HepG2 (cell line): ENCODE measurements at regions not wholly inside any gene's neighbourhood (a gene's known extent, or its start where the extent isn't known, plus 50 kb on each side); places are given as distances from the start of the nearest gene placed in this dataset.

ENCODE experiments used
- ATAC-seq: fragments of 200-7000 bp; cut with Tn5 transposase; 3 replicates; pipeline ENCODE4 v1.9.1; 2020; ENCODE audit warnings: mild to moderate bottlenecking, moderate library complexity
- BruUV-seq: library from RNA; stranded (reverse); fragments of 400-500 nt; replicated peaks from 2 replicates; lab custom pipeline; 2021; lab: Mats Ljungman, UMichigan
- CTCF ChIA-PET: fragments of 300-600 bp; formaldehyde crosslinking; extraction: SDS; loops from one replicate; lab custom pipeline; 2021; ENCODE audit warnings: low total read pairs, inconsistent platforms, low intra/inter-chr PET ratio; lab: Yijun Ruan, JAX
- POLR2A ChIA-PET: fragments of 350-600 bp; sonication (Branson Sonifier 250); formaldehyde crosslinking; loops from one replicate; lab custom pipeline; 2020; ENCODE audit warnings: antibody characterized with exemption, inconsistent platforms; lab: Yijun Ruan, JAX
- DNase-seq: peaks from one replicate; pipeline ENCODE4 v3.0.0-alpha.2; 2015; ENCODE audit warnings: low spot score
- FAIRE-seq: peaks from 3 replicates; lab custom pipeline; 2011; peaks lifted over from hg19 to GRCh38; lab: Jason Lieb, UNC
- H2AFZ ChIP-seq: one replicate; pipeline ENCODE4 v1.6.1; 2011; ENCODE audit warnings: low read length, inconsistent platforms
- H3K27ac ChIP-seq: fragments of 300-600 bp; 3 replicates; pipeline ENCODE4 v1.8.0; 2011; ENCODE audit warnings: mixed run types, mild to moderate bottlenecking, mixed read lengths, low read length, inconsistent platforms; ENCODE audit not compliant: insufficient read depth; ENCODE audit errors: extremely low read length
- H3K27me3 ChIP-seq, 2 experiments: fragments of 200-600 bp in 1 of 2; 2 replicates in 1 of 2; 3 replicates in 1 of 2; pipeline versions ENCODE4 v1.6.0 to v1.8.0; 2011; ENCODE audit warnings: low read length in 2 of 2, mild to moderate bottlenecking in 2 of 2, moderate library complexity in 2 of 2, inconsistent platforms in 1 of 2; ENCODE audit not compliant: insufficient read depth in 2 of 2, control insufficient read depth in 1 of 2
- H3K36me3 ChIP-seq, 2 experiments: fragments of 200-600 bp in 1 of 2; replicated peaks in 1 of 2; 2 replicates in 1 of 2; 3 replicates in 1 of 2; pipeline versions ENCODE4 v1.5.1 to v1.8.0; 2011; ENCODE audit warnings: low read length in 2 of 2, inconsistent platforms in 1 of 2; ENCODE audit not compliant: insufficient read depth in 2 of 2, control insufficient read depth in 1 of 2
- H3K4me1 ChIP-seq: 2 replicates; pipeline ENCODE4 v1.5.1; 2012; ENCODE audit warnings: low read length, inconsistent platforms; ENCODE audit not compliant: insufficient read depth
- H3K4me2 ChIP-seq: 2 replicates; pipeline ENCODE4 v1.6.0; 2011; ENCODE audit warnings: low read depth, low read length, inconsistent platforms
- H3K4me3 ChIP-seq, 3 experiments: fragments of 200-600 bp in 1 of 3; sonication (generic), shearing (Covaris generic) in 1 of 3; replicated peaks in 1 of 3; 2 replicates each; pipeline ENCODE4 v1.5.1; 2011 to 2016; ENCODE audit warnings: low read length in 3 of 3, inconsistent platforms in 2 of 3, low read depth in 2 of 3, mild to moderate bottlenecking in 2 of 3, control low read depth in 1 of 3, mixed read lengths in 1 of 3; ENCODE audit not compliant: insufficient read depth in 1 of 3
- H3K79me2 ChIP-seq: one replicate; pipeline ENCODE4 v1.6.1; 2011; ENCODE audit warnings: low read length, inconsistent platforms; ENCODE audit not compliant: insufficient read depth
- H3K9ac ChIP-seq: 2 replicates; pipeline ENCODE4 v1.6.0; 2011; ENCODE audit warnings: mild to moderate bottlenecking, low read depth, low read length, inconsistent platforms; ENCODE audit not compliant: insufficient read depth
- H3K9me3 ChIP-seq: 2 replicates; pipeline ENCODE4 v1.5.1; 2012; ENCODE audit warnings: mild to moderate bottlenecking, low read length
- H4K20me1 ChIP-seq: 2 replicates; pipeline ENCODE4 v1.6.0; 2011; ENCODE audit warnings: inconsistent platforms, mild to moderate bottlenecking, low read length, moderate library complexity; ENCODE audit not compliant: insufficient read depth
- CBX5 ChIP-seq: sonication (generic); formaldehyde crosslinking; IDR thresholded peaks from 2 replicates; pipeline ENCODE4 v1.4.0; 2020; ENCODE audit warnings: missing genetic modification reagents, borderline replicate concordance
- MTA1 ChIP-seq: sonication (generic); formaldehyde crosslinking; IDR thresholded peaks from 2 replicates; pipeline ENCODE4 v1.4.0; 2020; ENCODE audit warnings: missing genetic modification reagents, mild to moderate bottlenecking, borderline replicate concordance
- NFIC ChIP-seq: IDR thresholded peaks from 2 replicates; pipeline ENCODE4 v1.6.1; 2012; ENCODE audit warnings: mild to moderate bottlenecking, low read length, inconsistent platforms
- ZNF296 ChIP-seq: sonication (generic); formaldehyde crosslinking; conservative IDR thresholded peaks from 2 replicates; pipeline ENCODE4 v1.5.0; 2020; ENCODE audit warnings: mild to moderate bottlenecking, missing genetic modification reagents
- ZNF644 ChIP-seq: IDR thresholded peaks from 2 replicates; pipeline ENCODE4 v1.6.1; 2016; ENCODE audit warnings: low read depth
- WGBS: methylation state at CpG from one replicate; pipeline ENCODE4 v1.1.6; 2017; ENCODE audit warnings: low lambda C conversion rate; 5-methylcytosine and 5-hydroxymethylcytosine counted together
- in situ Hi-C: cut with HindIII; loops from 2 replicates; pipeline ENCODE4 v1.10.0; 2017; ENCODE audit warnings: low pct_unique_long_range_greater_than_20kb; ENCODE audit not compliant: extremely low pct_ligation_motif_present
- intact Hi-C: fragments of 100-400 bp; cut with micrococcal nuclease; formaldehyde crosslinking; loops from one replicate; pipeline ENCODE4 v1.10.0; 2022; ENCODE audit not compliant: unreplicated experiment

DNA sequence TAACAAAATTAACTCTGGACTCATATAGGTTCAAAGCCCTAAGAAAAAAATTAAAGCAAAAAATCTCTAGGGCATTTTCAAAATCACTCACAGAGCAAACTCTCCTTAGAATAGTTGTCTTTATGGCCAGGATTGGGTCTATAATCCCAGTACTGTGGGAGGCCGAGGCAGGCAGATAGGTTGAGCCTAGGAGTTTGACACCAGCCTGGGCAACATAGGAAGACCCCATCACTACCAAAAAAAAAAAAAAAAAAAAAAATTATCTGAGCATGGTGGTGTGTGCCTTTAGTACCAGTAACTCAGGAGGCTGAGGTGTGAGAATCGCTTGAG lies 378.1 kb upstream of the TGFBR2 start:
- H4K20me1 ChIP-seq: no peaks in the 10 kb centered on the region
- H3K4me2 ChIP-seq: no peak overlapping the region
- H3K79me2 ChIP-seq: no peaks in the 10 kb centered on the region
- no peaks in the 10 kb centered on the region for H3K27me3 ChIP-seq
- no TSS peak for BruUV-seq
- in situ Hi-C loops (no loop called here), intact Hi-C loops (loop anchor here (2.0 kb wide), 1 partner anchor 31 kb away; no protein-coding TSS in a partner anchor)
- FAIRE-seq: no peak
- DNase-seq: no peak
- 94% methylated on average over 2 of the region's 2 CpGs for WGBS
- peak overlapping the region; percentile 55 for H3K27ac ChIP-seq
- H3K9ac ChIP-seq: no peak overlapping the region
- ATAC-seq: no peak
- TF ChIP-seq NFIC (0 out of 2 replicates have a peak, but pooled peaks have one; percentile 5), CBX5 (CRISPR knock-in tag) (no peak), ZNF296 (CRISPR knock-in tag) (no peak)
- TF ChIP-seq, all 625 proteins: peak for 1
- ChIA-PET CTCF (no interaction called here), POLR2A (interaction anchor here (1.0 to 2.0 kb wide), 3 partner anchors 12 to 369 kb away, joined by 3 to 14 read pairs (median 4); no protein-coding TSS in a partner anchor)
- Histone ChIP-seq H3K9me3 (no peaks in the 10 kb centered on the region), H3K36me3 (no peaks in the 10 kb centered on the region), H2AFZ (no peak overlapping the region), H3K4me1 (peaks cover 40% of the 10 kb centered on the region), H3K4me3 (no peak overlapping the region)

DNA sequence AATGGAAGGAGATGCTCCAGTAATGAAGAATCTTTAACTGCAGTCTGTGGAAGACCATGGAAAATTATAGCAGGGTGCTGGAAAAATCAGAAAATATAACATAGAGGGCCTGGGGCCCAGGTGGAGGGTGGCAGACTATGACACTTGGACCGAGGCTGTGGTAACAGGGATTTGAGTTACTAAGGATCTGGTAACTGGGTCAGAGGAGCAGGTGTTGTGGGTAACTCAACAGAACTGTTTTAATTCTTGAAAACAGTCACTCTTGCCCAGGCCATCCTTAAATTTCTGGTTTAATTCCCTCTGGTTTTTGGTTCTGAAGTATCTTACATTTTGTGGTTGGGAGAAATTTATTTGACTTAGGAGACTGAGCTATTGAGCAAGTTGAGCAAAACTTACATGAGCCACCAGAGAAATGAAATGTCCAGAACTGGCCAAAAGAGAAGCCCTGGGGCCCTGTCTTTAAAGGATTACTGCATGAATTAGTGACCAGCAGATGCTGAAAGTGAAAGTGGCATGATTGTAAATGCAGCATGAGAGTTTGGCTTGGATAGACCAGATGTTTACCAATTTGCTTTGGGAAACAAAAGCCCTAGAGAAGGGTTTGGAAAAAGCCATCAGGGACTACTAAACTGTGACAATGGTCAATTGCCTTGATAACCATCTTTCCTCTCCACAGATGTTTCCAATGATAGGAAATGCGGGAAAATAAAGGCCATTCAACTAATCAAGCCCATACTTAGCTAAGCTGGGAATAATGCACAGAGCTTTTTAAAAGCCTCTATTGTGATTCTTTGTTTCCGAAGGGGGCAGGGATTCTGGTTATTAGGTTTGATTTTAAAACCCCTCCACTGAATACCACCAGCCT lies 374.9 kb upstream of the TGFBR2 start:
- ATAC-seq: no peak
- POLR2A ChIA-PET: interaction anchor here (3.2 kb wide), 1 partner anchor 28 kb away, joined by 12 read pairs; no protein-coding TSS in a partner anchor
- in situ Hi-C loops: no loop called here

More for the DNA sequence above, 374.9 kb upstream of the TGFBR2 start:
- Histone ChIP-seq H3K4me3 (no peak overlapping the region), H3K27ac (no peak overlapping the region), H3K9me3 (no peaks in the 10 kb centered on the region), H3K27me3 (no peaks in the 10 kb centered on the region), H4K20me1 (no peaks in the 10 kb centered on the region), H3K36me3 (no peaks in the 10 kb centered on the region), H3K79me2 (no peaks in the 10 kb centered on the region), H3K4me2 (no peak overlapping the region), H3K4me1 (peaks cover 53% of the 10 kb centered on the region), H3K9ac (no peak overlapping the region), H2AFZ (no peak overlapping the region)
- CTCF ChIA-PET: no interaction called here
- intact Hi-C loops: no loop called here
- WGBS: 91% methylated on average over 3 of the region's 3 CpGs
- BruUV-seq: no TSS peak
- FAIRE-seq: no peak
- DNase-seq: no peak
- TF ChIP-seq MTA1 (CRISPR knock-in tag) (no peak), ZNF644 (CRISPR knock-in tag) (0 out of 2 replicates have a peak, but pooled peaks have one; percentile 22)
- TF ChIP-seq, all 625 proteins: peak for 1
